ENCODE measurements at regions not wholly inside any gene's neighbourhood (a gene's known extent, or its start where the extent isn't known, plus 50 kb on each side); places are given as distances from the start of the nearest gene placed in this dataset.

- TF ChIP-seq CTCF (IDR thresholded peaks at IDR 0.05) (no peak), POLR2A (IDR thresholded peaks at IDR 0.05) (no peak)
Measured at GRCh38 chr14:58794993-58795762, 157.4 kb downstream of the DACT1 start.

All from Peyer's patch (tissue), 4 donors.